ENCODE measurements at regions not wholly inside any gene's neighbourhood (a gene's known extent, or its start where the extent isn't known, plus 50 kb on each side); places are given as distances from the start of the nearest gene placed in this dataset.

DNA sequence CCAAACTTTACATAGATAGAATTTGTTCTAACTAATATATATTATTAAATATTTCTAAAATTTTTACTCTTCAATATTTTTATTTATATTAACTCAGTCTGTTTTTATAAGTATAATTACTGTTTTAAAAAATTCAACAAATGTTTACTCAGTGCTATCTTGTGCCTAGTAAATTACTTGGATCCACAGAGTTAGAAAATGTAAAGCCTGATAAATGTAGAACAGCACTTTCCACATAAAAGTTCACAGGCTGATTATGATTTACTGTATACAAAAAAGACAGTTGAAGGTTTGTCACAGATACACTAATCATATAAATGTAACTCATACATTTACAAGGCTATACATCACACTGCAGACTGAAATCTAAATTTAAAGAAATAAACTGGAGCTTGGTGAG is 170.0 kb downstream of the FOXG1 start:
- intact Hi-C loops (cut with DNase I): no loop called here

DNA sequence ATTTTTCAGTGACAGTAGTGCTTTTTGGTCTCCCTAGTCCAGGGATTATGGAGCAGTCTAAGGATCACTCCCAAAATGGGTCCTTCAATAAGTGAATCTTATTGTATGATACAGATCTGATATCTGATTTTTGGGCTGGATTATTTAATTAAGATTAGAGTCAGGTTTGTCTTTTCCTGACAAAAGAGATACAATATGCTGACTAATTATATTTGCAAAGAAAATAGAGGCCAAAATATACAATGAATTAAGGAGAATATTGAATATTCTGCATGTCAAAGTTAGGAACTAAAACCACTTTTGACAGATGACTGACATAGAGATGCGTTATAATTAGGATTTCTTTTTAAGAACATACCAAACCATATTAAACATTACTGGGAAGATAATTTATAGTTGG is 175.2 kb downstream of the FOXG1 start:
- 91 to 92% methylated on average over 1 of the region's 1 CpG for WGBS, 2 donors
- no peak for TF ChIP-seq EP300 (IDR thresholded peaks at IDR 0.05)
- TF ChIP-seq, protein P1, sequence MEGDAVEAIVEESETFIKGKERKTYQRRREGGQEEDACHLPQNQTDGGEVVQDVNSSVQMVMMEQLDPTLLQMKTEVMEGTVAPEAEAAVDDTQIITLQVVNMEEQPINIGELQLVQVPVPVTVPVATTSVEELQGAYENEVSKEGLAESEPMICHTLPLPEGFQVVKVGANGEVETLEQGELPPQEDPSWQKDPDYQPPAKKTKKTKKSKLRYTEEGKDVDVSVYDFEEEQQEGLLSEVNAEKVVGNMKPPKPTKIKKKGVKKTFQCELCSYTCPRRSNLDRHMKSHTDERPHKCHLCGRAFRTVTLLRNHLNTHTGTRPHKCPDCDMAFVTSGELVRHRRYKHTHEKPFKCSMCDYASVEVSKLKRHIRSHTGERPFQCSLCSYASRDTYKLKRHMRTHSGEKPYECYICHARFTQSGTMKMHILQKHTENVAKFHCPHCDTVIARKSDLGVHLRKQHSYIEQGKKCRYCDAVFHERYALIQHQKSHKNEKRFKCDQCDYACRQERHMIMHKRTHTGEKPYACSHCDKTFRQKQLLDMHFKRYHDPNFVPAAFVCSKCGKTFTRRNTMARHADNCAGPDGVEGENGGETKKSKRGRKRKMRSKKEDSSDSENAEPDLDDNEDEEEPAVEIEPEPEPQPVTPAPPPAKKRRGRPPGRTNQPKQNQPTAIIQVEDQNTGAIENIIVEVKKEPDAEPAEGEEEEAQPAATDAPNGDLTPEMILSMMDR (IDR thresholded peaks at IDR 0.05): no peak
- no peak for TF ChIP-seq POLR2AphosphoS5 (IDR thresholded peaks at IDR 0.05)
- no peak for TF ChIP-seq POLR2A (IDR thresholded peaks at IDR 0.05)

More for the DNA sequence above, 170.0 kb downstream of the FOXG1 start:
- Histone ChIP-seq H3K27me3 (no peaks in the 10 kb centered on the region), H3K4me1 (no peaks in the 10 kb centered on the region), H3K27ac (no peak overlapping the region), H3K9me3 (peaks cover 0 to 6% (median 1%) of the 10 kb centered on the region in 4 donors), H3K4me3 (no peak overlapping the region), H3K36me3 (no peaks in the 10 kb centered on the region)
- TF ChIP-seq POLR2A (IDR thresholded peaks at IDR 0.05) (no peak), EP300 (IDR thresholded peaks at IDR 0.05) (no peak), POLR2AphosphoS5 (IDR thresholded peaks at IDR 0.05) (no peak)
- TF ChIP-seq, protein P1 (IDR thresholded peaks at IDR 0.05): no peak
- DNase-seq: no peak

DNA sequence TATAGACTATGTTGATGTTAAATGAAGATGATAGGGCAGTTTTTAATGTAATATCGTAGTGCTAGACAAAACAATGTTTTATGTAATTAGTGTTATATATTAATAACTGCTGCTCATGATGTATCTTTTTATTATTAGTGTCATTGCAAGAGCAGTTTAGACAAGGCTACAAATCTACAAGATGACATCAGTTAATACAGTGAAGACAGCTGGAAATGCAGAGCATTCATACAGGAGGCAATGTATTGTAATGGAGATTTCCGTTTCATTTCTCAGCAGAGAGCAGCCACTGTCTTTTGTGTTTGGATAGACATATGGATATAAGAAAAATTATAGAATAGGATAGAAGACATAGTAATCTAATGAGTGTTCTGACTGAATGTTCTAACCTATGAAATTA is 178.0 kb downstream of the FOXG1 start:
- Histone ChIP-seq H3K9me3 (no peaks in the 10 kb centered on the region), H3K4me3 (no peak overlapping the region), H3K36me3 (no peaks in the 10 kb centered on the region), H3K4me1 (no peaks in the 10 kb centered on the region), H3K27ac (no peak overlapping the region), H3K27me3 (no peaks in the 10 kb centered on the region)
- no peak for DNase-seq
- intact Hi-C loops (cut with DNase I): no loop called here
- TF ChIP-seq EP300 (IDR thresholded peaks at IDR 0.05) (no peak), POLR2A (IDR thresholded peaks at IDR 0.05) (no peak), POLR2AphosphoS5 (IDR thresholded peaks at IDR 0.05) (no peak)
- TF ChIP-seq, protein P1 (IDR thresholded peaks at IDR 0.05): no peak
- 85 to 89% methylated on average over 2 of the region's 2 CpGs for WGBS, 2 donors

More for the DNA sequence above, 175.2 kb downstream of the FOXG1 start:
- no peaks in the 10 kb centered on the region for H3K36me3 ChIP-seq
- H3K27me3 ChIP-seq: no peaks in the 10 kb centered on the region
- no peak overlapping the region for H3K4me3 ChIP-seq
- intact Hi-C loops (cut with DNase I): no loop called here
- no peak for DNase-seq
- H3K4me1 ChIP-seq: no peaks in the 10 kb centered on the region
- no peak overlapping the region for H3K27ac ChIP-seq
- no peaks in the 10 kb centered on the region for H3K9me3 ChIP-seq

DNA sequence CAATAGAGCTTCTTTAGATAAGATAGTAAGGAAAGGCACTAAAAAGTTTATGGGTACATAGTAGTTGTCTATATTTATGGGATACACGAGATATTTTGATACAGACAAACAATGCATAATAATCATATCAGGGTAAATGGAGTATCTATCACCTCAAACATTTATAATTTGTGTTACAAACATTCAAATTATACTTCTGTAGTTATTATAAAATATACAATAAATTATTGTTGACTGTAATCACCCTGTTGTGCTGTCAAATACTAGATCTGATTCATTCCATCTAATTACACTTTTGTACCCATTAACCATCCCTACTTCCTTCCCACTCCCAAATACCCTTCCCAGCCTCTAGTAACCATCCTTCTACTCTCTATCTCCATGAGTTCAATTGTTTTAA is 179.7 kb downstream of the FOXG1 start:
- intact Hi-C loops (cut with DNase I): no loop called here

DNA sequence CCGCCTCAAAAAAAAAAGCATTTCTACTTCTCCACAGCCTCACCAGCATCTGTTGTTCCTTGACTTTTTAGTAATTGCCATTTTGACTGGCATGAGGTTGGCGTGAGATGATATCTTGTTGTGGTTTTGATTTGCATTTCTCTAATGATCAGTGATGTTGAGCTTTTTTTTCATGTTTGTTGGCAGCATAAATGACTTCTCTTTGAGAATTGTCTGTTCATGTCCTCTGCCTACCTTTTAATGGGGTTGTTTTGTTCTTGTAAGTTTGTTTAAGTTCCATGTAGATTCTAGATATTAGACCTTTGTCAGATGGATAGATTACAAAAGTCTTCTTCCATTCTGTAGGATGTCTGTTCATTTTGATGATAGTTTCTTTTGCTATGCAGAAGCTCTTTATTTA is 182.9 kb downstream of the FOXG1 start:
- Histone ChIP-seq H3K27me3 (no peaks in the 10 kb centered on the region), H3K27ac (no peak overlapping the region), H3K4me3 (no peak overlapping the region), H3K9me3 (no peaks in the 10 kb centered on the region), H3K4me1 (no peaks in the 10 kb centered on the region), H3K36me3 (no peaks in the 10 kb centered on the region)
- no peak for DNase-seq
- intact Hi-C loops (cut with DNase I): no loop called here
- no peak for TF ChIP-seq POLR2A (IDR thresholded peaks at IDR 0.05)
- TF ChIP-seq POLR2AphosphoS5 (IDR thresholded peaks at IDR 0.05): no peak
- TF ChIP-seq, protein P1 (IDR thresholded peaks at IDR 0.05): no peak
- TF ChIP-seq EP300 (IDR thresholded peaks at IDR 0.05): no peak
- WGBS, 2 donors: 94 to 97% methylated on average over 2 of the region's 2 CpGs

More for the DNA sequence above, 179.7 kb downstream of the FOXG1 start:
- Histone ChIP-seq H3K27ac (no peak overlapping the region), H3K27me3 (no peaks in the 10 kb centered on the region), H3K4me1 (no peaks in the 10 kb centered on the region), H3K4me3 (no peak overlapping the region), H3K36me3 (no peaks in the 10 kb centered on the region), H3K9me3 (no peaks in the 10 kb centered on the region)
- DNase-seq: no peak
- WGBS, 2 donors: 51 to 64% methylated on average over 1 of the region's 1 CpG
- TF ChIP-seq POLR2AphosphoS5 (IDR thresholded peaks at IDR 0.05) (no peak), EP300 (IDR thresholded peaks at IDR 0.05) (no peak), POLR2A (IDR thresholded peaks at IDR 0.05) (no peak)
- TF ChIP-seq, protein P1 (IDR thresholded peaks at IDR 0.05): no peak
